OCI-LY1 (cell line): ENCODE measurements at regions not wholly inside any gene's neighbourhood (a gene's known extent, or its start where the extent isn't known, plus 50 kb on each side); places are given as distances from the start of the nearest gene placed in this dataset.

Source experiments
- H2AFZ ChIP-seq: fragments of 200-600 bp; sonication (generic), shearing (Covaris generic); 2 replicates; pipeline ENCODE4 v1.6.0; 2014; ENCODE audit warnings: antibody characterized with exemption, mild to moderate bottlenecking, low read length
- H3F3A ChIP-seq: fragments of 200-600 bp; sonication (generic), shearing (Covaris generic); 2 replicates; pipeline ENCODE4 v1.6.0; 2014; ENCODE audit warnings: mild to moderate bottlenecking, antibody characterized with exemption, low read length, moderate library complexity; ENCODE audit not compliant: insufficient read depth
- H3K27ac ChIP-seq: fragments of 200-600 bp; sonication (generic); 2 replicates; pipeline ENCODE4 v1.5.1; 2014; ENCODE audit warnings: low read length, mixed run types, mild to moderate bottlenecking, low read depth; ENCODE audit not compliant: poor library complexity, severe bottlenecking
- H3K27me3 ChIP-seq: fragments of 200-600 bp; sonication (generic); 2 replicates; pipeline ENCODE4 v1.6.0; 2014; ENCODE audit warnings: antibody characterized with exemption, mild to moderate bottlenecking, low read length, moderate library complexity; ENCODE audit not compliant: insufficient read depth
- H3K36me3 ChIP-seq: fragments of 200-600 bp; sonication (generic); 2 replicates; pipeline ENCODE4 v1.6.1; 2014; ENCODE audit warnings: mild to moderate bottlenecking, antibody characterized with exemption, low read length, moderate library complexity, mixed read lengths; ENCODE audit not compliant: insufficient read depth
- H3K4me1 ChIP-seq: fragments of 200-600 bp; sonication (generic); 2 replicates; pipeline ENCODE4 v1.5.1; 2014; ENCODE audit warnings: mild to moderate bottlenecking, low read length, moderate library complexity; ENCODE audit not compliant: insufficient read depth, severe bottlenecking
- H3K4me2 ChIP-seq: fragments of 200-600 bp; sonication (generic), shearing (Covaris generic); 2 replicates; pipeline ENCODE4 v1.6.1; 2014; ENCODE audit warnings: low read length
- H3K4me3 ChIP-seq: fragments of 200-600 bp; sonication (generic); 2 replicates; pipeline ENCODE4 v1.5.1; 2014; ENCODE audit warnings: low read length, low read depth, mild to moderate bottlenecking, mixed read lengths; ENCODE audit not compliant: poor library complexity, severe bottlenecking
- H3K79me2 ChIP-seq: fragments of 200-600 bp; shearing (Covaris generic); 2 replicates; pipeline ENCODE4 v1.6.1; 2016; ENCODE audit warnings: mixed run types, low read length, mixed read lengths; ENCODE audit not compliant: insufficient read depth
- H3K9ac ChIP-seq: fragments of 200-600 bp; sonication (generic), shearing (Covaris generic); 2 replicates; pipeline ENCODE4 v1.6.1; 2014; ENCODE audit warnings: mild to moderate bottlenecking, low read length, mixed read lengths
- H3K9me2 ChIP-seq: fragments of 200-600 bp; sonication (generic), shearing (Covaris generic); 2 replicates; pipeline ENCODE4 v1.6.1; 2014; ENCODE audit warnings: low read depth, mild to moderate bottlenecking, low read length, mixed read lengths
- H3K9me3 ChIP-seq: fragments of 200-600 bp; shearing (Covaris generic); 2 replicates; pipeline ENCODE4 v1.6.1; 2014; ENCODE audit warnings: low read length, mixed read lengths
- H4K20me1 ChIP-seq: fragments of 200-600 bp; sonication (generic), shearing (Covaris generic); 2 replicates; pipeline ENCODE4 v1.6.0; 2016; ENCODE audit warnings: mild to moderate bottlenecking, low read length; ENCODE audit not compliant: insufficient read depth
- CTCF ChIP-seq: fragments of 200-600 bp; sonication (generic), shearing (Covaris generic); IDR thresholded peaks from 2 replicates; pipeline ENCODE4 v1.5.1; 2017; ENCODE audit warnings: mild to moderate bottlenecking, antibody characterized with exemption, low read length, moderate library complexity, mixed read lengths
- EZH2 ChIP-seq: fragments of 200-600 bp; sonication (generic), shearing (Covaris generic); IDR thresholded peaks from 2 replicates; pipeline ENCODE4 v1.8.0; 2017; ENCODE audit warnings: borderline replicate concordance, mixed run types, mild to moderate bottlenecking, antibody characterized with exemption, low read length, moderate library complexity, mixed read lengths

- Histone ChIP-seq H3K9me3 (no peaks in the 10 kb centered on the region), H3K9ac (no peak overlapping the region), H3K4me3 (no peak overlapping the region), H3K79me2 (no peaks in the 10 kb centered on the region), H2AFZ (no peak overlapping the region), H3K4me1 (peaks cover 5% of the 10 kb centered on the region), H3K4me2 (no peak overlapping the region), H3K36me3 (no peaks in the 10 kb centered on the region), H3K27me3 (no peaks in the 10 kb centered on the region), H3K9me2 (no peaks in the 10 kb centered on the region), H3K27ac (no peak overlapping the region), H3F3A (no peaks in the 10 kb centered on the region), H4K20me1 (no peaks in the 10 kb centered on the region)
- no peak for TF ChIP-seq CTCF
- TF ChIP-seq EZH2 = no peak
These were observed 217.8 kb downstream of the HAUS1 start for GRCh38 chr18:46321955-46322354.

- Histone ChIP-seq H3K9ac (no peak overlapping the region), H3K9me3 (no peaks in the 10 kb centered on the region), H3K4me2 (no peak overlapping the region), H3K36me3 (no peaks in the 10 kb centered on the region), H3K27me3 (no peaks in the 10 kb centered on the region), H3K79me2 (no peaks in the 10 kb centered on the region), H2AFZ (no peak overlapping the region), H3K4me1 (peaks cover 5% of the 10 kb centered on the region), H3F3A (no peaks in the 10 kb centered on the region), H3K9me2 (no peaks in the 10 kb centered on the region), H3K27ac (no peak overlapping the region), H3K4me3 (no peak overlapping the region), H4K20me1 (no peaks in the 10 kb centered on the region)
- no peak for TF ChIP-seq CTCF
- no peak for TF ChIP-seq EZH2
These were observed 218.3 kb downstream of the HAUS1 start for GRCh38 chr18:46322411-46322891.

GRCh38 chr18:46322941-46323340 lies 218.8 kb downstream of the HAUS1 start:
- Histone ChIP-seq H3K27me3 (no peaks in the 10 kb centered on the region), H3K9ac (no peak overlapping the region), H3K79me2 (no peaks in the 10 kb centered on the region), H3K4me1 (peaks cover 5% of the 10 kb centered on the region), H3K9me3 (no peaks in the 10 kb centered on the region), H3K9me2 (no peaks in the 10 kb centered on the region), H3K36me3 (no peaks in the 10 kb centered on the region), H3K27ac (no peak overlapping the region), H3F3A (no peaks in the 10 kb centered on the region), H2AFZ (no peak overlapping the region), H3K4me3 (no peak overlapping the region), H3K4me2 (no peak overlapping the region), H4K20me1 (no peaks in the 10 kb centered on the region)
- TF ChIP-seq CTCF = no peak
- no peak for TF ChIP-seq EZH2
